HG03469 (cell line): ENCODE measurements at regions not wholly inside any gene's neighbourhood (a gene's known extent, or its start where the extent isn't known, plus 50 kb on each side); places are given as distances from the start of the nearest gene placed in this dataset.
"Not testable (repeated sequence)": the region's sequence is repeated elsewhere in the genome, so short reads cannot be mapped to it uniquely, and the experiment has no call there.

Experiments
- ATAC-seq: cut with Tn5 transposase; IDR thresholded peaks from one replicate; pipeline ENCODE4 v1.9.1; 2021; ENCODE audit warnings: mild to moderate bottlenecking, moderate library complexity, moderate number of reproducible peaks; ENCODE audit not compliant: unreplicated experiment

DNA sequence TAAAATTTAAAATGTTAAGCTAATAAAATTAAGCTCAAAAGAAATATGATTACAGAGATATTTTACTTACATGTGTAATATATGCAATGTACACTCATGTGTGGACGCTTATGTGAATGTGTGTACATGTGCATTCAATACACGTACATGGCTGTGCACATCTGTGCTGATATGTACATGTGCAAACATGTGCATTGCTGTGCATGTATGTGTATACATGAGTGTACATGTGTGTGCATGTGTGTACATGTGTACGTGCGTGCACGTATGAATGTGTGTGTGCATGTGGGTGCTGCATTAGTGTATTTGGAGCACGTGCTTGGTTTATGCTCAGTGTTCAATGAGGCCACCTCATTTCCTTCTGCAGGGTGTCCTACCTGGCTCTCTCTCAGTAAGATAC, 88.2 kb upstream of the TMEM18 start:
- no peak for ATAC-seq

DNA sequence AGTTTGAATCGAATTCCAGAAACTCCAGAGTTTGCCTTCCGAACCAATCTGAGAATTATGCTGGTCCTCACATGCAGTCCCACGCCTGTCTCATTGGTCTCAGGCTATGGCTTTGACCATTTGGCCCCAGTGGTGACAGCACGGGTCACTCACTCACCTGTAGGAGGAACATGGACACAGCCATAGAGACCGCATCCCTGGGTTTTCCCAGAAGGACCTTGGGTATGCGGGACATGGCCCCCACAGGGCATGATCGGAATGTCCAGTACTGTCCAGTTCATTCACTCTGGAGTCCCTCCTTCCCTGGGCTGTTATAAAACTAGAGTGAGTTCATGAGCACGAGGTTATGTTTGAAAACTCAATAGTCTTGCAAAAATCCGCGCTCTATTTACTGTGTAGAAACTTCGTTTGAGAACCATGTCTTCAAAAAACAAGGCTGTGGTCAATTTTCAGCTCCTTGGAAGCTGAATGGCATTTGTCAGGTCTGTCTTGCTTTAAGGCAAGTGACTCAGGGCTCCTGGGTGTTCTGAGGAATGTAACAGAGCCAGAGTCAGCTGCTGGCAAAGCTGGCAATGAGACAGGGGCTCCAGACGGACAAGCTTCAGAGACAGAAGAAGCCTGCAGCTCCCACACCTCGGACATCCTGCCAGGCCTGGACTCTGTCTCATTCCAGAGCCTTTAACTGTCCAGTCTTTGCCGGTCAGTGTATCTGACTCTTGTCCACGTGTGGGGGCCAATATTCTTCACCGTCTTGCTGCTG, 86.7 kb upstream of the TMEM18 start:
- ATAC-seq = no peak

DNA sequence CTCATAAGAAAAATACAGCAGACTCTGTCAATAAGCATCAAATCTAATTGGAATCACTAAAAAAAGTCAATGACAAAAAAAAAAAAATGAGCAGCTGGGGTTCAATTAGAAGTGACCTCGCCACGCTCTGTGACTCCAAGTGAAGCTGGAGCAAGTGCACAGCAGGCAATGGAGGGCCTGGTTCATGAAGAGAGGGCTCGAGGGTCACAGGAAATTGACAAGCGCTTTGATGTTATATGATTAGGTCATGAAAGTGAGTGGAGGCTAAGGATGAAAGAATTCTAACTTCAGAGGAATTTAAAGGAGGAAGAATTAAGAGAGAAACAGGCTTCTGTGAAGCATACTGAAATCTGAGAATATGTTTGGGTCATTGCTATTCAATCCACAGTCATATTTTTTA, 85.4 kb upstream of the TMEM18 start:
- no peak for ATAC-seq

DNA sequence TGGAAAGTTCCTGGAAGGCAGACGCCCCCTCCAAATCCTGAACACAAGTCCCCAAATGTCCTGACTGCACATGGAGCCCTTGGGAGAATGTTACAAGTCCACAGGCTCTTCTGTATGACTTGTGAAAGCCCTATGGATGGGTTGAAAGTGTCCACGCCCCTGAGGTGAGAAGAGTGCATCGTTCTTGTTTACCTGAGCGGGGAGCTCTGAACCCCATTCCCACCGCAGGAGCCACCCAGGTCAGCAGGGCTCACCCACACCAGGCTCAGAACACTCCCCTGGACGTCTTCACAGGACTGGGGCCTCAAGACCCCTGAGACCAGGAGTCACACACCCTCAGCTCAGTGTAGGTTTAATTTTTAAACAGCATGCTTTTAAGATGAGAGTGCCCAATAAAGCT, 84.2 kb upstream of the TMEM18 start:
- ATAC-seq = no peak

DNA sequence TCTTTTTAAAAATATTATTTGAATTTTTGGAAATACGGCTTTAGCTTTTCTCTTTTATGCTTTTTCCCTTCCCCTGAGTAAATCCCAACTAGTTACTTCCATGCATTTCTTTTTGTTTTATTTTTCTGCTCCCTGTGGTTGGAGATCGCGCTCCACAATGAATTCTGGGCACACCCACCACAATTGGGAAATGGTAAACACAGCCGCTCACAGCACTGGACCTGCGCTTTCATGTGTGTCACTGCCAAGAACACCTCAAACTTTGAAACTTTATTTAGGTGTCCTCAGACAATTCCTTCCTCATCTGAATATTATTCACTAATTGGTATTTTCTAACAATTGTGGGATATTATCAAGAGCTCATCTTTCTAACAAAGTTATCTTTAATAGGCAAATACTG, 82.8 kb upstream of the TMEM18 start:
- no peak for ATAC-seq

DNA sequence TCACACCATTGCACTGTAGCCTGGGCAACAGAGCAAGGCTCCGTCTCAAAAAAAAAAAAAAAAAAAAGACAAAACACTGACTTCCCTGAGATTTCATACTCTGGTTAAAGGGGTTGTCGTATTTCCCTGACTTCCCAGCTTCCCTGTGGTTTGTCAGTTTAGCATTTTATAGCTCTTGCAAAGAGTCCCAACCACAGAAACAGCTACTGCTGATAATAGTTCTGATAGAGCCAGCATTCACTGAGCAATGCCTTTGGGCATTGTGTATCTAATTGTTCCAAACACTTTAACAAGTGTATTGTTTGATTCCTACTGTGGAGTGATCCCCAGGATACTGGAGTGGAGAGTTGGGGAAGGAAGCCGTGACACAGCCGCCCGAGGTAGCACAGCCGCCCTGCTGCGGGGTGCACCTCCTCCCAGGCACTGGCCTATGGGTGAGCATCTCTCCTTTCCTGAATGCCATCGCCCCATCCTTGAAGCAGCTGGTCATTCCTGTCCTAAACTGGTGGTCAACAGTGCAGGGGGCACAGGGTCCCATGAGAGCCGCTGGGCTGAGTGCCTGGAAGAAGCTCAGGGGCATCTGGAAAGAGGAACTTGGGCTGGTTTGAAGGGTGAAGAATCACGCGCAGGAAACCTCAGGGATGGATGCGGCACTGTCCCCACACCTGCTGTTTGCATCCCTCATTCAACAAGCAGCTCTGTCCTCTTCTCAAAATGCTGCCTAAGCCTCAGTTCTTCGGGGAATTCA, 81.0 kb upstream of the TMEM18 start:
- ATAC-seq = no peak

DNA sequence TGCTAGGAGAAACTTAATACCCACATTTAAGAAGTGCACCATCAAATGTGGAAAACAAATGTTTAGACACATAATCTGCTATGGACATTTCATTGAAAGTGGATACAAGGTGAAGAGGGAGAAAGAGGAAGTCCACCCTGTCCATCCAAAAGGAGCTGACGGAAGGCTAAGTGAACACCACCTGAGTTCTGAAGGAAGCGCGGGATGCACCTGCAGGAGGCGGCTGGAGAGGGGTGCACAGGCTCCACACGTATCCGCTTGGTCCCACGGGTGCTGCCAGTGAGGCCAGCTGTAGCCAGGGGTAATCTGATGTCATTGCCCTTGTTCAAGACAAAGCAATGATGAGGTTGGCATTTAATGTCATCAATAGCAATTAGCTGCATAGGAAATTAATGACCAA, 75.9 kb upstream of the TMEM18 start:
- no peak for ATAC-seq

DNA sequence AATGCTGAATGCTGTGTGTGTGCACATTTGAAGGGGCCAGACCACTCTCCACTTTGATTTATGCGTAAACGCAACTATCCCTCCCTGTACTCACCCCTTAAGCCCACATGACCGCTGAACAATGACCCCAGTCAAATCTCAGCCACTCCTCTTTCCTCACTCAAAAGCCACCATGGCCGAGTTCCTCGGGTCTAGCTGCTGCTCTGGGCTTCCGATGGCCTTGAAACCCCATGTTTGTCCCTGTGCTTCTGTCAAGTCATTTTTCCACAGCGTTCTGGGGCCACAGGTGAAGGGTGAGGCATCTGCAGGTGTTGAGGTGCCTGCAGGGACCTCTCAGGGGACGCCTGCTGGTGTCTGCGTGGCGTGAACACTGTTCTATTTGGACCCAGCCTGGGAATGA, 74.3 kb upstream of the TMEM18 start:
- ATAC-seq = no peak

DNA sequence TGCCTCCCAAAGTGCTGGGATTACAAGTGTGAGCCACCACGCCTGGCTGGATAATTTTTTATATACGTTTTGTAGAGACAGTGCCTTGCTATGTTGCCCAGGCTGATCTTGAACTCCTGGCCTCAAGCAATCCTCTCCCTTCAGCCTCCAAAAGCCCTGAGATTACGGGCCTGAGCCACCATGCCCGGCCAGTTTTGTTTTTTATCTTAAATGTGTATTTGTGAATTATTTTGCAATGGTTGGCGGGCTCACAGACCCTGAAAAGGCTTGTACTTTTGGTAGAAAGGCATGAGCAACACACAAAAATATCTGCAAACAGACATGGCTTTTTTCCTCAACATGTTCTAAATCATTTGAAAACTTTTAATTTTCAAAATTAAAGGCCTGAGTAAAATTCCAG, 73.4 kb upstream of the TMEM18 start:
- ATAC-seq = no peak

DNA sequence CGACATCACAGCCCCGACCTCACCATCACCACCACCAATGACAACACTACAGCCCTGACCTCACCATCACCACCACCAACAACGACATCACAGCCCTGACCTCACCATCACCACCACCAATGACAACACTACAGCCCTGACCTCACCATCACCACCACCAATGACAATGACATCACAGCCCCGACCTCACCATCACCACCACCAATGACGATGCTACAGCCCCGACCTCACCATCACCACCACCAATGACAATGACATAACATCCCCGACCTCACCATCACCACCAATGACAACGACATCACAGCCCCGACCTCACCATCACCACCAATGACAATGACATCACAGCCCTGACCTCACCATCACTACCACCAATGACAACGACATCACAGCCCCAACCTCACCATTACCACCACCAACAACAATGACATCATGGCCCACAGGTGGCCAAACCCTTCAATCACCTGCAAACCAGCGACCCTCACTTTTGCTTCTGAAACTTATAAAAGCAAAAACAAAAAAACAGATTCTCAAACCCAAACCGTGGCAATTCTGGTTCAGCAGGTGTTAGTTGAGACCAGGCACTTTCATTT, 70.7 kb upstream of the TMEM18 start:
- ATAC-seq = no peak

DNA sequence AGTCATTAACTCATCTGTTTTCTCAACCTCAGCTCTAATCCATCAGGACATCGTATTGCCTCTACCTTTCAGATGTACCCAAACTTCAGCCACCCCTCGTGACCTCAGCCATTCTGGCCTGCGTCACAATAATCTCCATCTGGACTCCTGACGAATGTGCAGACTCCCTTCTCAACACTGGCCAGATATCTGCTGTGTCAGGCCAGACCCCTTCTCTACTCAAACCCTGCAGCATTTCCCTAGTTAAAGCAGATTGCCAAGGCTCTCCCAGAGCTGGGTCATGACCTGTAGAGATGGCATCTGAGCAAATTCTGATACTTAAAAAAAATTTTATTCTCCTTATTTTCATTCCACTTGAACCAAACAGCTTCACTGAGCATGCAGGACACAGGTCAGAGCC, 69.5 kb upstream of the TMEM18 start:
- ATAC-seq = no peak

DNA sequence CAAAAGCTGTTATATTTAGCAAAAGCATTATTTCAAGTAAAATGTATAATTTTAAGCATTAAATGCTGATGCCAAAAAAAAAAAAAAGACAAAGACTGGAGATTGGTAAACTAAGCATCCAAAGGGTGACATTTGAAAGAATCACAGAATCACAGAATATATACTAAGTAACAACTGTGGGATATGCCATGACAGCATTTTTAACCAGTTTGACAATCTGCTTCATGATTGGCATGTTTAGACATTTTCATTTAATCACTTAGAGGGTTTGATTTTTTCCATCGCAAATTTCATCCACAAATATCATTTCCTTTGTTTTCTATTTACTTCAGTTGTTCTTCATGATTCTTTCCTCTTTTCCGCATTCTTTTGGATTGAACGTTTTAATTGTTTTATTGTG, 66.9 kb upstream of the TMEM18 start:
- ATAC-seq = no peak

DNA sequence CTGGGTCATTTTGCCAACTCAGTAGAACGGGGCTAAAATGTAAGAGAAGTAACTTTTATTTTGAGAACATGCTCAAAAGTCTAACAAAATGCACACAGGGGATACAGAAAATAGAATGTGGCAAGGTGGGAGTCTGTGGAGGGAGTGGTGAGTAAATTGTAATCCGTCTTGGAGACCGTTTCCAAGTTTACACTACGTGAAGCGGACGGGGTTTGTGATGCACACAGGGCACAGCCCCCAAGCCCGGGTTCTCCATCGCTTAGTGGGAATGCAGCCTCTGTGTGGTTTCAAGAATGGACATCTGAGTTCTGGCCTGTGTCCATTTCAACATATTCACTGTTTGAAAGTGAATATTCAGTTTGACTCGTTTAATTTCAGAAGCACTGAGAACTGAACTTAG, 65.0 kb upstream of the TMEM18 start:
- ATAC-seq = no peak

DNA sequence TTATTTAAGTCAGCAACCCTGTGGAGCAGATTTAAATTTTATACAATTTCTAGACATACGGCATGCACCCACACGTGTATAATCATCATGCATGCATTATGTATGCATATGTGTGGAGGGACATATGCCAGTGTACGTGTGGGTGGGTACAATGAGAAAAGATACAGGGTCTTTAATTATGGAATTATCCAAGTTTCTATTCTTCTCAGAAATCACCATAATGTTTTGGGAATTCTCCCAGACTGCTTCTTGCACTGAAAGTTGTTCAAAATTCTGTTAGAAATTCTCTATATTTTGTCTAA, 63.9 kb upstream of the TMEM18 start:
- no peak for ATAC-seq

DNA sequence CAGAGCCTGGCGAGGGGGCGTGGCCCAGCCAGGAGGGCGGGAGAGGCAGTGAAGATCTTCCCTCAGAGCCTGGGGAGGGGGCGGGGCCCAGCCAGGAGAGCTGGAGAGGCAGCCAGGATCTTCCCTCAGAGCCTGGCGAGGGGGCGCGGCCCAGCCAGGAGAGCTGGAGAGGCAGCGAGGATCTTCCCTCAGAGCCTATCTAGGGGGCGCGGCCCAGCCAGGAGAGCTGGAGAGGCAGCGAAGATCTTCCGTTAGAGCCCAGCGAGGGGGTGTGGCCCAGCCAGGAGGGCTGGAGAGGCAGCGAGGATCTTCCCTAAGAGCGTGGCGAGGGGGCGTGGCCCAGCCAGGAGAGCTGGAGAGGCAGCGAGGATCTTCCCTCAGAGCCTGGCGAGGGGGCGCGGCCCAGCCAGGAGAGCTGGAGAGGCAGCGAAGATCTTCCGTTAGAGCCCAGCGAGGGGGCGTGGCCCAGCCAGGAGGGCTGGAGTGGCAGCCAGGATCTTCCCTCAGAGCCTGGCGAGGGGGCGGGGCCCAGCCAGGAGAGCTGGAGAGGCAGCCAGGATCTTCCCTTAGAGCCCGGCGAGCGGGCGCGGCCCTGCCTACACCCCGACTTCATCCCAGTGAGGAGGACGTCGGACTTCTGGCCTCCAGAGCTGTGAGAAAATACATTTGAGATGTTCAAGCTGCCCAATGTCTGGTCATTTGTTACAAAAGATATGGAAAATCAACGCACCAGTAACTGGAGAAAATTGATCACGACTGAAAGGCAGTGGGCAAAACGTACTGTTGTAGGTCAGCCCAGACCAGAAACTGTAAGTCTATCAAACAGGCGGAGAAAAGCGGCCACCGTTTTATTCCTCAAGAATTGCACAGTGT, 63.4 kb upstream of the TMEM18 start:
- not testable (repeated sequence) for ATAC-seq

DNA sequence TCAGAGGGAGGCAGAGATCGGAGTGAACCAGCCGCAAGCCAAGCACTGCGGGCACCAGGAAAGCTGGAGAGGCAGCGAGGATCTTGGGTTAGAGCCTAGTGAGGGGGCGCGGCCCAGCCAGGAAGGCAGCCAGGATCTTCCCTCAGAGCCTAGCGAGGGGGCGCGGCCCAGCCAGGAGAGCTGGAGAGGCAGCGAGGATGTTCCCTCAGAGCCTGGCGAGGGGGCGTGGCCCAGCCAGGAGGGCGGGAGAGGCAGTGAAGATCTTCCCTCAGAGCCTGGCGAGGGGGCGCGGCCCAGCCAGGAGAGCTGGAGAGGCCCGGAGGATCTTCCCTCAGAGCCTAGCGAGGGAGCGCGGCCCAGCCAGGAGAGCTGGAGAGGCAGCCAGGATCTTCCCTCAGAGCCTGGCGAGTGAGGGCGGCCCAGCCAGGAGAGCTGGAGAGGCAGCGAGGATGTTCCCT, 62.7 kb upstream of the TMEM18 start:
- ATAC-seq = not testable (repeated sequence)

DNA sequence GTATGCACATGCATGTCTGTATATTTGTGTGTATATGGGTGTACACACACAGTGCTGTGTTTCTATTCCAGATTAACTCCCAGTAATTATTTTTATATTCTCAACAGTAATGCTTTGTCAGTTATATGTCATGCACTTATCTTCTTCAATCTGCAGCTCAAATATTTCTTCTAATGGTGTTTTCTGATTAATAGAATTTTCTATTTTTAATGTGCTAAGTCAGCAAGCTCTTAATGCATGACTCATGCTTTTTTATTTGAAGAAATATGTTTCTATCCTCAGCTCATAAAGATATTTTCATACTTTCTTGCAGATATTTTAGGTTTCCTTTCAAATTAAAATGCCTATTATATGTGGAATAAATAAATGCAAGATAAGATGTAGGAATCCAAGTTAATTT, 59.7 kb upstream of the TMEM18 start:
- no peak for ATAC-seq

DNA sequence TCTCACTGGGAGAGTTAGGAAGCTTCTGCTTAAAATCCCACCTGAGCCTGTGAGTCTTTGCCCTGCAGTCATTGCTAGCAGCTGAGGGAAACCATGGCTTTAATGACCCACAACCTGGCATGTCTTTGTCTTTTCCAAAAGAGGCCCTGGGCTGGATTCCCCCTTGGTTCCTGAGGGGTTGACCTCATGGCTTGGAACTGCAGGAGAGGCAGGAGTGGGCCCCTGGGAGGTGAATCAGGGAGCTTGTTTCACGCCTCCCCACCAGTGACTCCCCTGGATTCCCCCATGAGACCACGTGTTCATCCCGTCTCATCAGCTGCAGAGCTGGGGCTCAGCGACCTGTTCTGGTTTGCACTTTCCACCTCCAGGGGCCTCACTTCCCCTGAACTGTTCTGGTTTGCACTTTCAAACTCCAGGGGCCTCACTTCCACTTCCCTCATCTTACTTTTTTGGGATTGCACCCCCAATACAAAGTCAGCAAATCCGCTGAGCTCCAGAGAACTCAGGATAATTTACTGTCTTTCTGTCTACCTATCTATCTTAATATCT, 58.5 kb upstream of the TMEM18 start:
- ATAC-seq = peak; percentile 74

DNA sequence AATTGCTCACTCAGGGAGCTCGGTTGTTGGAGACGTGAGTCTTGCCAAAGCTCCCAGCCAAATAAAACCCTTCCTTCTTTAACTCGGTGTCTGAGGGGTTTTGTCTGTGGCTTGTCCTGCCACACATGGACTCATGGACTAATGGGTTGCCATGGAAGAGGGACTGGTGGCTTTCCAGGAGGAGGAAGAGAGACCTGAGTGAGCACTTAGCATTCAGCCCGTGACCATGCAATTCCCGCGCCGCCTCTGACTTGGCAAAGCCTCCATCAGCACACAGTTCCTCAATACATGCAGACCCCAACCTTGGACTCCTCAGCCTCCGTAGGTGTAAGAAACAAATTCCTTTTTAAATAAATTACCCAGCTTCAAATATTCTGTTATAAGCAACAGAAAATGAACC, 57.3 kb upstream of the TMEM18 start:
- ATAC-seq = no peak

DNA sequence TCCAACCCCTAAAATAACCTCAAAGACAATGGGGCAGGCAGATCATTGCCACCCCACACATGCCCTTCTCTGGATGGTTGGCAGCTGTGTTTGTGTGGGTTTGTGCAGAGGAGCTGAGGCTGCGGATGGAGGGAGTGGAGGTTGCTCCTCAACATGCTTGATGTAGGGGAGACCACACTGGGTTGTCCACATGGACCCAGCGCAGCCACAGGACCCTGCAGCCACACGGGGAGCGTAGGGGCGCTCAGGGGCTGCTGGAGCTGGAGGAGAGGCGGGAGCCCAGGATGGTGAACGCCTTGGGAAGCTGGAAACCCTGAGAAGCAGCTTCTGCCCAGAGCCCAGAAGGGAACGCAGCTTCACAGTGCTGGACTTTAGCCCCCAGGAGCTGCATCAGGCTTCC, 56.3 kb upstream of the TMEM18 start:
- ATAC-seq = no peak

DNA sequence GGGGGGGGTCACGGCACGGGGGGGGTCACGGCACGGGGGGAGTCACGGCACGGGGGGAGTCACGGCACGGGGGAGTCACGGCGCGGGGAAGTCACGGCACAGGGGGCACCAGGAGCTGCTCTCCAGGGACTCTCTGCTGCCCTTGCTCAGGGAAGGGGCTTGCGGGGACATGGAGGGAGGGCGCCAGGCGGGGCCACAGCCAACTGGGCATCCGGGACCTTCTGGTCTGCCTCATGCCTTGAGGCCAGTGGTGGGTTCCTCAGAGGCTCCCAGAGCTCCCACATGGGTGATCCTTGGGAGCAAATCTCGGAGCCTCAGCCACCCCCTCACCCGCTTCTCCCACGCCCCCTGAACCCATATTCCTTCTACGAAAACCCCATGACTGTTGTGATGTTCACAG, 55.8 kb upstream of the TMEM18 start:
- no peak for ATAC-seq
